ENCODE measurements at regions not wholly inside any gene's neighbourhood (a gene's known extent, or its start where the extent isn't known, plus 50 kb on each side); places are given as distances from the start of the nearest gene placed in this dataset.

- H3T11ph ChIP-seq (ENCODE audit: low read length): no peak overlapping the region
- 0 out of 7 replicates have a peak overlapping the region, but pooled peaks of 1 of the 3 experiments have one; percentile 62 for H3K27ac Mint-ChIP-seq
- no peak overlapping the region for H3K4ac ChIP-seq (ENCODE audit: low read depth, low read length)
- H3K36me3 Mint-ChIP-seq (ENCODE audit: insufficient read depth in 1 of 3, low read depth in 3 of 3): peaks cover 12 to 38% (median 29%) of the 10 kb centered on the region in 3 experiments
- no peaks in the 10 kb centered on the region; the same call in 1 of the 2 replicates for H3K4me1 ChIP-seq (ENCODE audit: insufficient read depth, low read length)
- H3K9me3 ChIP-seq (ENCODE audit: control insufficient read depth, low read depth, low read length): no peaks in the 10 kb centered on the region
- H2BK15ac ChIP-seq (ENCODE audit: low read depth, low read length): no peak overlapping the region
- H3K18ac ChIP-seq (ENCODE audit: insufficient read length, low read depth, low read length): no peak overlapping the region
- no peak overlapping the region for H3K23ac ChIP-seq (ENCODE audit: insufficient read length, low read depth, low read length)
- no peak overlapping the region for H3K27ac ChIP-seq (ENCODE audit: insufficient read length, low read depth, low read length)
- H2AFZ ChIP-seq (ENCODE audit: low read length): no peak overlapping the region
- TF ChIP-seq, protein P1, sequence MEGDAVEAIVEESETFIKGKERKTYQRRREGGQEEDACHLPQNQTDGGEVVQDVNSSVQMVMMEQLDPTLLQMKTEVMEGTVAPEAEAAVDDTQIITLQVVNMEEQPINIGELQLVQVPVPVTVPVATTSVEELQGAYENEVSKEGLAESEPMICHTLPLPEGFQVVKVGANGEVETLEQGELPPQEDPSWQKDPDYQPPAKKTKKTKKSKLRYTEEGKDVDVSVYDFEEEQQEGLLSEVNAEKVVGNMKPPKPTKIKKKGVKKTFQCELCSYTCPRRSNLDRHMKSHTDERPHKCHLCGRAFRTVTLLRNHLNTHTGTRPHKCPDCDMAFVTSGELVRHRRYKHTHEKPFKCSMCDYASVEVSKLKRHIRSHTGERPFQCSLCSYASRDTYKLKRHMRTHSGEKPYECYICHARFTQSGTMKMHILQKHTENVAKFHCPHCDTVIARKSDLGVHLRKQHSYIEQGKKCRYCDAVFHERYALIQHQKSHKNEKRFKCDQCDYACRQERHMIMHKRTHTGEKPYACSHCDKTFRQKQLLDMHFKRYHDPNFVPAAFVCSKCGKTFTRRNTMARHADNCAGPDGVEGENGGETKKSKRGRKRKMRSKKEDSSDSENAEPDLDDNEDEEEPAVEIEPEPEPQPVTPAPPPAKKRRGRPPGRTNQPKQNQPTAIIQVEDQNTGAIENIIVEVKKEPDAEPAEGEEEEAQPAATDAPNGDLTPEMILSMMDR (conservative IDR thresholded peaks at IDR 0.05): no peak
- no peak overlapping the region for H4K8ac ChIP-seq (replicated peaks; ENCODE audit: insufficient read length, low read depth, low read length)
- H3K79me1 ChIP-seq (ENCODE audit: insufficient read depth, low read depth, low read length, poor library complexity, severe bottlenecking): no peaks in the 10 kb centered on the region
- no peak overlapping the region for H3K4me3 Mint-ChIP-seq
- H3K23me2 ChIP-seq (ENCODE audit: insufficient read length, low read depth, low read length, poor library complexity, severe bottlenecking): no peaks in the 10 kb centered on the region
- H2BK120ac ChIP-seq (ENCODE audit: low read depth, low read length, poor library complexity, severe bottlenecking): no peak overlapping the region
- no peak overlapping the region for H3K4me2 ChIP-seq (ENCODE audit: insufficient read depth, insufficient read length, low read length)
- no peak overlapping the region for H2BK12ac ChIP-seq (ENCODE audit: insufficient read length, low read depth, low read length)
- peaks cover 11 to 12% of the 10 kb centered on the region in 2 experiments for H3K4me1 Mint-ChIP-seq
- H4K20me1 ChIP-seq (ENCODE audit: control insufficient read depth, insufficient read depth, insufficient read length): no peaks in the 10 kb centered on the region
- no peak overlapping the region for H3K14ac ChIP-seq (ENCODE audit: insufficient read depth, low read length)
- H3K9me3 Mint-ChIP-seq: peaks cover 22 to 23% of the 10 kb centered on the region in 2 experiments
- no CpG with 5 or more reads among the region's 4 CpGs for WGBS (ENCODE audit: extremely low coverage, insufficient read length, low lambda C conversion rate)
- no peak for DNase-seq
- H4K5ac ChIP-seq (ENCODE audit: insufficient read length, low read depth, low read length): no peak overlapping the region
- H3K27me3 ChIP-seq (ENCODE audit: insufficient read depth, low read length): no peaks in the 10 kb centered on the region
- no peaks in the 10 kb centered on the region for H3K27me3 Mint-ChIP-seq (ENCODE audit: low read depth)
- H4K91ac ChIP-seq (ENCODE audit: insufficient read length, low read depth, low read length): no peak overlapping the region
- no peaks in the 10 kb centered on the region for H3K79me2 ChIP-seq (ENCODE audit: insufficient read depth, low read length)
- no peak overlapping the region for H2BK20ac ChIP-seq (ENCODE audit: low read depth, low read length, poor library complexity, severe bottlenecking)
- no peak overlapping the region for H3K56ac ChIP-seq (ENCODE audit: insufficient read length, low read depth, low read length)
- H2AK5ac ChIP-seq (ENCODE audit: insufficient read length, low read length): no peak overlapping the region
- no peak overlapping the region for H3K9ac ChIP-seq (ENCODE audit: extremely low read depth, insufficient read length, low read length)
- H2BK5ac ChIP-seq (ENCODE audit: insufficient read length, low read length): no peak overlapping the region
Observed at GRCh38 chr21:29403922-29404538, 105.3 kb downstream of the BACH1 start.
